ENCODE measurements at regions not wholly inside any gene's neighbourhood (a gene's known extent, or its start where the extent isn't known, plus 50 kb on each side); places are given as distances from the start of the nearest gene placed in this dataset.

DNA sequence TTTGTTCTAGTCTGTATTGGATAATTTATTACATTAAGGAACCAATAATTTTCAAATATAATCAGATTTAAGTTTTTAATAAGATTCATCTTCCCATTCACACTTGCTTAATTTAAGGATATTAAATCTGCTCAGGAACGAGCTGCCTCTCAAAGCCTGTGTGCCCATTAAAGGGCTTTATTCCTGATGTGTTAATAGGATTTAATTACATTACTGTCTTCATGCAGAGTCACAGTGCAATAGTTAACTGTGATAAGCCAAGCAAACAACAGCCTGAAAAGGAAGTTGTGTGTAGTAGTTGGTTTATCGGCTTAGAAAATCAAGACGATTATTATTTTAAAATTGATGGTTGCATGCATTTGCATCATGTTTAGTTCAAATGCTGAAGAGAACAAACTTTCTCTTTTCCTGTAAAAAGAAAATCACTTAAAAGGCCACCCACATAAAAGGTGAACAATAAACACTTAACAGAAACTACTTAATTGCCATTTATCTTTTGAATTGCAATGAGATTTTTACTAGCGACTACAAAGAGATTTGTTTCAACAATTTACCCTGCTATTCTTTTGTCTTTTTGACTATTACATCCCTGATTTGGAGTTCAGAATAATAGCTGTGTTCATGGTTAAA is 174.6 kb downstream of the RWDD3 start (continued):
- TF ChIP-seq, protein P1, sequence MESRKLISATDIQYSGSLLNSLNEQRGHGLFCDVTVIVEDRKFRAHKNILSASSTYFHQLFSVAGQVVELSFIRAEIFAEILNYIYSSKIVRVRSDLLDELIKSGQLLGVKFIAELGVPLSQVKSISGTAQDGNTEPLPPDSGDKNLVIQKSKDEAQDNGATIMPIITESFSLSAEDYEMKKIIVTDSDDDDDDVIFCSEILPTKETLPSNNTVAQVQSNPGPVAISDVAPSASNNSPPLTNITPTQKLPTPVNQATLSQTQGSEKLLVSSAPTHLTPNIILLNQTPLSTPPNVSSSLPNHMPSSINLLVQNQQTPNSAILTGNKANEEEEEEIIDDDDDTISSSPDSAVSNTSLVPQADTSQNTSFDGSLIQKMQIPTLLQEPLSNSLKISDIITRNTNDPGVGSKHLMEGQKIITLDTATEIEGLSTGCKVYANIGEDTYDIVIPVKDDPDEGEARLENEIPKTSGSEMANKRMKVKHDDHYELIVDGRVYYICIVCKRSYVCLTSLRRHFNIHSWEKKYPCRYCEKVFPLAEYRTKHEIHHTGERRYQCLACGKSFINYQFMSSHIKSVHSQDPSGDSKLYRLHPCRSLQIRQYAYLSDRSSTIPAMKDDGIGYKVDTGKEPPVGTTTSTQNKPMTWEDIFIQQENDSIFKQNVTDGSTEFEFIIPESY (IDR thresholded peaks at IDR 0.05), result no peak

DNA sequence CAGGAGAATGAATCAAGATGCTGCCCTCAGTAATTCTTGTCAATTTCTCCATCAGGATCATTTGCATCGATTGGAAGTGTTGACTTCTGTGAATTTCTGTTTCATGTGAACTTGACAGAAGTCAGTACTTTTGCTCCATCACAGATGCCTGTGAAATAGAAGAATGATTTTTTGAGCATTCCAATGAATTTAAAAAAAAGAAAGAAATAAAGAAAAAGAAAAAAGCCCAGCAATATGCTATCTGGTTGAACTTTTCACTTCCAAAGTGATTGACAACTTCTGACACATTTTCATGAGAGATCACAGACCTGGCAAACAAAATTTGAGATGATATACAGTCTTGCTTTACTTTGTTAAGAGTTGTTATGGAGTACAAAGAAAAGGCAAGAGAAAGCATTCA is 175.3 kb downstream of the RWDD3 start:
- H3K9ac ChIP-seq (ENCODE audit: low read depth in 1 of 2, low read length in 2 of 2), result no peak overlapping the region
- no peaks in the 10 kb centered on the region for H3K4me1 ChIP-seq (ENCODE audit: control insufficient read depth in 4 of 4, insufficient read depth in 4 of 4, low read length in 3 of 4)
- H3K4me3 ChIP-seq (ENCODE audit: low read depth in 1 of 3, low read length in 3 of 3), result no peak overlapping the region
- H3K36me3 ChIP-seq (ENCODE audit: control insufficient read depth in 4 of 4, insufficient read depth in 3 of 4, low read depth in 1 of 4, low read length in 3 of 4), result no peaks in the 10 kb centered on the region
- no peak overlapping the region for H3K27ac ChIP-seq (ENCODE audit: low read depth in 1 of 2, low read length in 2 of 2)
- peaks cover 0 to 6% (median 0%) of the 10 kb centered on the region in 4 donors for H3K27me3 ChIP-seq (ENCODE audit: control insufficient read depth in 4 of 4, insufficient read depth in 4 of 4, low read length in 3 of 4)
- WGBS, result 35% methylated on average over 1 of the region's 1 CpG
- no peak for DNase-seq (ENCODE audit: low spot score)
- H3K9me3 ChIP-seq (ENCODE audit: control insufficient read depth in 4 of 4, low read length in 3 of 4), result peaks cover 0 to under 1% (median 0%) of the 10 kb centered on the region in 4 donors
- no peak for TF ChIP-seq SP1 (IDR thresholded peaks at IDR 0.05)
- no peak for TF ChIP-seq YY1 (IDR thresholded peaks at IDR 0.05)
- TF ChIP-seq RAD21 (IDR thresholded peaks at IDR 0.05), result no peak

DNA sequence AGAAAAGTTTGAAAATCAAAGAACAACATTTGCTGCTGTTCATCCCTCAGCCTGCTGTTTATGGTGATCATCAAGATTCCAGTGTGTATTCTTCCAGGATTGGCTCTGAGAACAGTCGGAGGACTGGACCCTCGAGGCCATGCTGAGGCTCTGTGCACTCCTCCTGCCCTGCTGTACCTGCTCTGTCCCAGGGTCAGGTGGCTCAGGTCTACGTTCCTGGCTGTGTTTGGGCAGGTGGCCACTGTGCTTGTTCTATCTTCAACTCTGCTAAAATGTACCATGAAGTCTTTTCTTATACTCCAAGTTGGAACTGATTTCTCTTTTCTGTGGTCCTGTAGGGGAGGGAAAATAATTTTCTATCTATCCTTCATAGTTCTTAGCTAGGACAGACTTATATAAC is 175.9 kb downstream of the RWDD3 start:
- TF ChIP-seq RAD21 (IDR thresholded peaks at IDR 0.05), result no peak
- no peak for TF ChIP-seq NR2F2 (IDR thresholded peaks at IDR 0.05)
- TF ChIP-seq FOXA2 (IDR thresholded peaks at IDR 0.05), result no peak
- TF ChIP-seq, protein P1 (IDR thresholded peaks at IDR 0.05), result no peak
- no peak for TF ChIP-seq HNF4G (IDR thresholded peaks at IDR 0.05)
- peaks cover 0 to 6% (median 0%) of the 10 kb centered on the region in 4 donors for H3K27me3 ChIP-seq (ENCODE audit: control insufficient read depth in 4 of 4, insufficient read depth in 4 of 4, low read length in 3 of 4)
- DNase-seq (ENCODE audit: low spot score), result no peak
- no peaks in the 10 kb centered on the region for H3K4me1 ChIP-seq (ENCODE audit: control insufficient read depth in 4 of 4, insufficient read depth in 4 of 4, low read length in 3 of 4)
- no peaks in the 10 kb centered on the region for H3K36me3 ChIP-seq (ENCODE audit: control insufficient read depth in 4 of 4, insufficient read depth in 3 of 4, low read depth in 1 of 4, low read length in 3 of 4)
- no peak overlapping the region for H3K9ac ChIP-seq (ENCODE audit: low read depth in 1 of 2, low read length in 2 of 2)
- WGBS, result 34% methylated on average over 3 of the region's 3 CpGs
- no peaks in the 10 kb centered on the region for H3K9me3 ChIP-seq (ENCODE audit: control insufficient read depth in 4 of 4, low read length in 3 of 4)
- no peak overlapping the region for H3K27ac ChIP-seq (ENCODE audit: low read depth in 1 of 2, low read length in 2 of 2)
- H3K4me3 ChIP-seq (ENCODE audit: low read depth in 1 of 3, low read length in 3 of 3), result no peak overlapping the region

DNA sequence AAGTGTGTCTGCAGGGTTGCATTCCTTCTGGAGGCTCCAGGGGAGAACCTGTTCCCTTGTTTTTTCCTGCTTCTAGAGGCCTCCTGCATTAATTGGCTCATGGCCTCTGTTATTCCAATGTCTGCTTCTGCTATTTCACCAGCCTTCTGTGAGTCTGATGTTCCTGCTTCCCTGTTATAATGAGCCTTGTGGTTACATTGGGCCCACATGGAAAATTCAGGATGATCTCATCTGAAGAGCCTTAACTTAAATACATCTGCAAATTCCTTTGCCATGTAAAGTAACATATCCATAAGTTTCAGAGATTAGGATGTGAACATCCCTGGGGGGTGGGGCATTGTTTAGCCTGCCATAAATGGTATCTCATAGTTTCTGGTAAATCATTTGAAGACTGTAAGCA is 181.1 kb downstream of the RWDD3 start:
- DNase-seq (ENCODE audit: low spot score), result no peak
- peaks cover 0 to 3% (median 0%) of the 10 kb centered on the region in 4 donors for H3K27me3 ChIP-seq (ENCODE audit: control insufficient read depth in 4 of 4, insufficient read depth in 4 of 4, low read length in 3 of 4)
- H3K9ac ChIP-seq (ENCODE audit: low read depth in 1 of 2, low read length in 2 of 2), result no peak overlapping the region
- H3K4me1 ChIP-seq (ENCODE audit: control insufficient read depth in 4 of 4, insufficient read depth in 4 of 4, low read length in 3 of 4), result no peaks in the 10 kb centered on the region
- no peak for TF ChIP-seq SP1 (IDR thresholded peaks at IDR 0.05)
- TF ChIP-seq, protein P1 (IDR thresholded peaks at IDR 0.05), result no peak
- TF ChIP-seq NR2F2 (IDR thresholded peaks at IDR 0.05), result no peak
- TF ChIP-seq YY1 (IDR thresholded peaks at IDR 0.05), result no peak
- no peak for TF ChIP-seq FOXA1 (IDR thresholded peaks at IDR 0.05)
- no peak for TF ChIP-seq JUND (IDR thresholded peaks at IDR 0.05)
- no peak for TF ChIP-seq HNF4A (conservative IDR thresholded peaks at IDR 0.05)
- H3K4me3 ChIP-seq (ENCODE audit: low read depth in 1 of 3, low read length in 3 of 3), result no peak overlapping the region
- H3K36me3 ChIP-seq (ENCODE audit: control insufficient read depth in 4 of 4, insufficient read depth in 3 of 4, low read depth in 1 of 4, low read length in 3 of 4), result no peaks in the 10 kb centered on the region
- H3K27ac ChIP-seq (ENCODE audit: low read depth in 1 of 2, low read length in 2 of 2), result no peak overlapping the region
- H3K9me3 ChIP-seq (ENCODE audit: control insufficient read depth in 4 of 4, low read length in 3 of 4), result no peaks in the 10 kb centered on the region

Measured in liver (tissue), 7 donors.